DND-41 (cell line): ENCODE measurements at regions not wholly inside any gene's neighbourhood (a gene's known extent, or its start where the extent isn't known, plus 50 kb on each side); places are given as distances from the start of the nearest gene placed in this dataset.

Experiments
- ATAC-seq: fragments of 200-7000 bp; cut with Tn5 transposase; 3 replicates; pipeline ENCODE4 v1.9.1; 2021; ENCODE audit warnings: low read depth; ENCODE audit not compliant: insufficient read depth
- DNase-seq: peaks from one replicate; pipeline ENCODE4 v3.0.0-alpha.2; 2020
- H2AFZ ChIP-seq: 2 replicates; pipeline ENCODE4 v1.6.0; 2012; ENCODE audit warnings: low read depth, low read length
- H3K27ac ChIP-seq: 2 replicates; pipeline ENCODE4 v1.5.1; 2012; ENCODE audit warnings: low read length, inconsistent platforms
- H3K27me3 ChIP-seq: fragments of 200-600 bp; sonication (generic); 2 replicates; pipeline ENCODE4 v1.6.0; 2012; ENCODE audit warnings: low read length, mild to moderate bottlenecking, inconsistent platforms; ENCODE audit not compliant: insufficient read depth, poor library complexity
- H3K36me3 ChIP-seq: 2 replicates; pipeline ENCODE4 v1.5.1; 2012; ENCODE audit warnings: low read length, inconsistent platforms; ENCODE audit not compliant: insufficient read depth
- H3K4me1 ChIP-seq: 2 replicates; pipeline ENCODE4 v1.5.1; 2012; ENCODE audit warnings: mild to moderate bottlenecking, low read length; ENCODE audit not compliant: insufficient read depth
- H3K4me2 ChIP-seq: 2 replicates; pipeline ENCODE4 v1.6.0; 2012; ENCODE audit warnings: mild to moderate bottlenecking, moderate library complexity, low read length, inconsistent platforms; ENCODE audit not compliant: insufficient read depth
- H3K4me3 ChIP-seq, 2 experiments: fragments of 200-600 bp in 1 of 2; shearing (Covaris generic) in 1 of 2; 2 replicates each; pipeline ENCODE4 v1.5.1; 2012 to 2016; ENCODE audit warnings: inconsistent platforms in 2 of 2, low read length in 2 of 2, mild to moderate bottlenecking in 2 of 2, low read depth in 1 of 2, moderate library complexity in 1 of 2
- H3K79me2 ChIP-seq: 2 replicates; pipeline ENCODE4 v1.6.0; 2012; ENCODE audit warnings: low read length, inconsistent platforms; ENCODE audit not compliant: insufficient read depth
- H3K9ac ChIP-seq: 2 replicates; pipeline ENCODE4 v1.6.0; 2012; ENCODE audit warnings: low read depth, mild to moderate bottlenecking, inconsistent platforms, low read length, moderate library complexity
- H3K9me3 ChIP-seq: 2 replicates; pipeline ENCODE4 v1.5.1; 2012; ENCODE audit warnings: low read length, moderate library complexity, mild to moderate bottlenecking, inconsistent platforms; ENCODE audit not compliant: insufficient read depth, severe bottlenecking
- H4K20me1 ChIP-seq: 2 replicates; pipeline ENCODE4 v1.6.0; 2012; ENCODE audit warnings: low read length; ENCODE audit not compliant: insufficient read depth
- EZH2 ChIP-seq: IDR thresholded peaks from 3 replicates; pipeline ENCODE4 v1.6.1; 2012; ENCODE audit warnings: borderline replicate concordance, low read depth, mild to moderate bottlenecking, moderate library complexity, low read length, inconsistent platforms; ENCODE audit not compliant: severe bottlenecking
- TF ChIP-seq, protein P1 (sequence below): IDR thresholded peaks from 2 replicates; pipeline ENCODE4 v1.5.1; 2012; ENCODE audit warnings: borderline replicate concordance, low read length, moderate library complexity, mild to moderate bottlenecking; ENCODE audit not compliant: poor library complexity, severe bottlenecking; ENCODE audit errors: extremely low read depth

DNA sequence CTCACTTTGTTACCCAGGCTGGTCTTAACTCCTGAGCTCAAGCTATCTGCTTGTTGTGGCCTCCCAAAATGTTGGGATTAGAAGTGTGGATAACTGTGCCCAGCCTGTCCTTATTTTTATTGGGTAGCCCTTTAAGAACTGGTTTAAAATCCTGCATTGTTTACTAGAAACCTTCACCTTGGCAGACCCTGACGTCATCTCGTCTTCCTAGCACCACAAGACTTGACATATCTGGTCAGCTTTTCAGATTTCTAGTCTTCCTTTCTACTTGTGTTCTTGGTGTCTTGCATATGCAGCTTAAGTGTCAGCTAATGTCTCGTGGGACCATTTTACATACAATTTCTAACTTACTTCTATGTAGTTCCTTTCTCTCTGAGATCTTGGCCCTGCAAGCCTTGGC lies 258.9 kb downstream of the IZUMO3 start:
- DNase-seq (no peak), ATAC-seq (no peak)
- no peaks in the 10 kb centered on the region for H3K4me1 ChIP-seq
- H3K4me3 ChIP-seq: no peak overlapping the region
- H3K36me3 ChIP-seq: no peaks in the 10 kb centered on the region
- H3K27ac ChIP-seq: no peak overlapping the region
- no peak overlapping the region for H2AFZ ChIP-seq
- no peaks in the 10 kb centered on the region for H4K20me1 ChIP-seq
- H3K9ac ChIP-seq: no peak overlapping the region
- no peak overlapping the region for H3K4me2 ChIP-seq
- H3K27me3 ChIP-seq: no peaks in the 10 kb centered on the region
- H3K79me2 ChIP-seq: no peaks in the 10 kb centered on the region
- H3K9me3 ChIP-seq: no peaks in the 10 kb centered on the region
- TF ChIP-seq EZH2: no peak
- TF ChIP-seq, protein P1, sequence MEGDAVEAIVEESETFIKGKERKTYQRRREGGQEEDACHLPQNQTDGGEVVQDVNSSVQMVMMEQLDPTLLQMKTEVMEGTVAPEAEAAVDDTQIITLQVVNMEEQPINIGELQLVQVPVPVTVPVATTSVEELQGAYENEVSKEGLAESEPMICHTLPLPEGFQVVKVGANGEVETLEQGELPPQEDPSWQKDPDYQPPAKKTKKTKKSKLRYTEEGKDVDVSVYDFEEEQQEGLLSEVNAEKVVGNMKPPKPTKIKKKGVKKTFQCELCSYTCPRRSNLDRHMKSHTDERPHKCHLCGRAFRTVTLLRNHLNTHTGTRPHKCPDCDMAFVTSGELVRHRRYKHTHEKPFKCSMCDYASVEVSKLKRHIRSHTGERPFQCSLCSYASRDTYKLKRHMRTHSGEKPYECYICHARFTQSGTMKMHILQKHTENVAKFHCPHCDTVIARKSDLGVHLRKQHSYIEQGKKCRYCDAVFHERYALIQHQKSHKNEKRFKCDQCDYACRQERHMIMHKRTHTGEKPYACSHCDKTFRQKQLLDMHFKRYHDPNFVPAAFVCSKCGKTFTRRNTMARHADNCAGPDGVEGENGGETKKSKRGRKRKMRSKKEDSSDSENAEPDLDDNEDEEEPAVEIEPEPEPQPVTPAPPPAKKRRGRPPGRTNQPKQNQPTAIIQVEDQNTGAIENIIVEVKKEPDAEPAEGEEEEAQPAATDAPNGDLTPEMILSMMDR: no peak

DNA sequence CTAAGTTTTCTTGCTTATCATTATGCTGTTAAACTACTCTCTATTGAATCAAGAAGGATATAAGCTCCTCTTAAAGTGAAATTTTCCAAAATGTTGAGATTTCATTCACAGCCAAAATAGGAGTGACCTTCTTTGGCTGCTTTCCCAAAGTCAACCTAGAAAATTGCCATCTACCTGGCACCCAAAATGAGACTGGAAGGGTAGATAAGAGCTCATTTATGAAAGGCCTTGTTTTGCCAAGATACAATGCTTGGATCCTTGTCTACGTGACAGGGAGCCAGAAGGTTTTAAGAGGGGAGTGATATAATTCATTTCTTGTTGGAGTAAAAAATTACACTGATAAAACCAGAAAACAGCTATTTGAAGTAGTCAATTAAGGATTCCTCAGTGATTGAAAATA lies 287.1 kb downstream of the IZUMO3 start:
- ATAC-seq: no peak
- no peak for TF ChIP-seq EZH2
- TF ChIP-seq, protein P1: no peak
- H3K36me3 ChIP-seq: no peaks in the 10 kb centered on the region

DNA sequence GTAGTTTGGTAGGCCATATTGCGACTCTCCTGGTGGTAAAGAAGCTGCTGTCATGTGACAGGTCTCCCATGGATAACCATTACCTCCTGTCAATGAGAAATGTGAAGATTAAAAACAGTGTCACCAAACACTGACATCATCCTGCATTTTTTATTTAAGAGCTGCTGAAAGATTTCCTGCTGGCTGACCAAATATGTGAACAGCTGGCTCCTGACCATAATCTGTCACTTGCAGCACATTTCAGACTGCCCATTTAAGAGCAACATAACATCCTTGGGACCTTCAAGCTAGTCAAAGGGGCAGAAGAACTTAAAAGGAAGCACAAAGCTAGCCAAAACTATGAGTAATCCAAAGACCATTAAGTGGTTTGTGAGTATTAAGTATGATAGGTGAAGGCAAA lies 288.0 kb downstream of the IZUMO3 start:
- no peaks in the 10 kb centered on the region for H3K4me1 ChIP-seq
- H3K4me2 ChIP-seq: no peak overlapping the region
- H3K27me3 ChIP-seq: no peaks in the 10 kb centered on the region
- no peak overlapping the region for H2AFZ ChIP-seq
- no peak for TF ChIP-seq EZH2
- H3K27ac ChIP-seq: no peak overlapping the region
- H3K36me3 ChIP-seq: no peaks in the 10 kb centered on the region
- no peaks in the 10 kb centered on the region for H4K20me1 ChIP-seq
- H3K79me2 ChIP-seq: no peaks in the 10 kb centered on the region
- DNase-seq (no peak), ATAC-seq (no peak)
- no peaks in the 10 kb centered on the region for H3K9me3 ChIP-seq
- H3K9ac ChIP-seq: no peak overlapping the region
- H3K4me3 ChIP-seq: no peak overlapping the region

More for the DNA sequence above, 287.1 kb downstream of the IZUMO3 start:
- DNase-seq: no peak
- Histone ChIP-seq H3K27me3 (no peaks in the 10 kb centered on the region), H3K27ac (no peak overlapping the region), H3K4me1 (no peaks in the 10 kb centered on the region), H3K9ac (no peak overlapping the region), H3K4me2 (no peak overlapping the region), H3K4me3 (no peak overlapping the region), H2AFZ (no peak overlapping the region), H3K79me2 (no peaks in the 10 kb centered on the region), H4K20me1 (no peaks in the 10 kb centered on the region), H3K9me3 (no peaks in the 10 kb centered on the region)

DNA sequence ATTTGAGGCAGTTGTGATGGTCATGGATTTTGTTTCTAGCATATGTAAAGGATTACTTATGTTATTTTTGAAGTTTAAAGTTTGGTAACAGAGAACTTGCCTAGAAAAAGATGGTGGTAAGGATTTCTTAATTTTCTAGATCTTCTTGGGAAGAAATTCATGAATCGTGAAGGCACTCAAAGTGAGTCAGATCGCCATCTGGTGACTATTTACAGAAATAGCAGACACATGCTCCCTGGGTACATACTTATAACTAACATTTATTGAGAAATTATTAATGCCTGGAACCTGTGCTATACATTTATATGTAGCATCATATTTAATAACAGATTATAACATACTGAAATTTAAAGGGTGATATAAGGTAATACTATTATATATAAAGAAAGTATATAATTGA lies 299.7 kb downstream of the IZUMO3 start:
- no peak for DNase-seq
- TF ChIP-seq, protein P1: peak; percentile 46
- no peak for TF ChIP-seq EZH2
- no peak overlapping the region for H3K9ac ChIP-seq
- H3K27me3 ChIP-seq: no peaks in the 10 kb centered on the region
- H2AFZ ChIP-seq: no peak overlapping the region
- no peaks in the 10 kb centered on the region for H3K9me3 ChIP-seq
- no peak overlapping the region for H3K27ac ChIP-seq
- no peaks in the 10 kb centered on the region for H3K79me2 ChIP-seq
- no peaks in the 10 kb centered on the region for H3K4me1 ChIP-seq
- no peaks in the 10 kb centered on the region for H4K20me1 ChIP-seq
- H3K4me3 ChIP-seq: no peak overlapping the region
- H3K4me2 ChIP-seq: no peak overlapping the region
- H3K36me3 ChIP-seq: no peaks in the 10 kb centered on the region
- no peak for ATAC-seq
